ENCODE measurements at regions not wholly inside any gene's neighbourhood (a gene's known extent, or its start where the extent isn't known, plus 50 kb on each side); places are given as distances from the start of the nearest gene placed in this dataset.

DNA sequence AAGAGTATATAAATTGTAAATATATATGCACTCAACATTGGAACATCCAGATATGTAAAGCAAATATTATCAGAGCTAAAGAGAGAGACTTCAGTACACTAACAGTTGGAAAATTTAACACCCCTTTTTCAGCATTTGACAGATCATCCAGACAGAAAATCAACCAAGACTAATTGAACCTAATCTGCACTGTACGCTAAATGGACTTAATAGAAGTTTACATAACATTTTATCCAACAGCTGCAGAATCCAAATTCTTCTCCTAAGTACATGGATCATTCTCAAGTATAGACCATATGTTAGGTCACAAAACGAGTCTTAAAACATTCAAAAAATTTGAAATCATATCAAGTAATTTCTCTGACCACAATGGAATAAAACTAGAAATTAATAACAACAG lies 229.1 kb upstream of the CLEC14A start (continued):
- TF ChIP-seq, protein P1, sequence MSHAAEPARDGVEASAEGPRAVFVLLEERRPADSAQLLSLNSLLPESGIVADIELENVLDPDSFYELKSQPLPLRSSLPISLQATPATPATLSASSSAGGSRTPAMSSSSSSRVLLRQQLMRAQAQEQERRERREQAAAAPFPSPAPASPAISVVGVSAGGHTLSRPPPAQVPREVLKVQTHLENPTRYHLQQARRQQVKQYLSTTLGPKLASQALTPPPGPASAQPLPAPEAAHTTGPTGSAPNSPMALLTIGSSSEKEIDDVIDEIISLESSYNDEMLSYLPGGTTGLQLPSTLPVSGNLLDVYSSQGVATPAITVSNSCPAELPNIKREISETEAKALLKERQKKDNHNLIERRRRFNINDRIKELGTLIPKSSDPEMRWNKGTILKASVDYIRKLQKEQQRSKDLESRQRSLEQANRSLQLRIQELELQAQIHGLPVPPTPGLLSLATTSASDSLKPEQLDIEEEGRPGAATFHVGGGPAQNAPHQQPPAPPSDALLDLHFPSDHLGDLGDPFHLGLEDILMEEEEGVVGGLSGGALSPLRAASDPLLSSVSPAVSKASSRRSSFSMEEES (CRISPR knock-in tag; IDR thresholded peaks at IDR 0.05) = no peak
- TF ChIP-seq, protein P2, sequence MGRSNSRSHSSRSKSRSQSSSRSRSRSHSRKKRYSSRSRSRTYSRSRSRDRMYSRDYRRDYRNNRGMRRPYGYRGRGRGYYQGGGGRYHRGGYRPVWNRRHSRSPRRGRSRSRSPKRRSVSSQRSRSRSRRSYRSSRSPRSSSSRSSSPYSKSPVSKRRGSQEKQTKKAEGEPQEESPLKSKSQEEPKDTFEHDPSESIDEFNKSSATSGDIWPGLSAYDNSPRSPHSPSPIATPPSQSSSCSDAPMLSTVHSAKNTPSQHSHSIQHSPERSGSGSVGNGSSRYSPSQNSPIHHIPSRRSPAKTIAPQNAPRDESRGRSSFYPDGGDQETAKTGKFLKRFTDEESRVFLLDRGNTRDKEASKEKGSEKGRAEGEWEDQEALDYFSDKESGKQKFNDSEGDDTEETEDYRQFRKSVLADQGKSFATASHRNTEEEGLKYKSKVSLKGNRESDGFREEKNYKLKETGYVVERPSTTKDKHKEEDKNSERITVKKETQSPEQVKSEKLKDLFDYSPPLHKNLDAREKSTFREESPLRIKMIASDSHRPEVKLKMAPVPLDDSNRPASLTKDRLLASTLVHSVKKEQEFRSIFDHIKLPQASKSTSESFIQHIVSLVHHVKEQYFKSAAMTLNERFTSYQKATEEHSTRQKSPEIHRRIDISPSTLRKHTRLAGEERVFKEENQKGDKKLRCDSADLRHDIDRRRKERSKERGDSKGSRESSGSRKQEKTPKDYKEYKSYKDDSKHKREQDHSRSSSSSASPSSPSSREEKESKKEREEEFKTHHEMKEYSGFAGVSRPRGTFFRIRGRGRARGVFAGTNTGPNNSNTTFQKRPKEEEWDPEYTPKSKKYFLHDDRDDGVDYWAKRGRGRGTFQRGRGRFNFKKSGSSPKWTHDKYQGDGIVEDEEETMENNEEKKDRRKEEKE (IDR thresholded peaks at IDR 0.05) = no peak
- TF ChIP-seq GTF2F1 (IDR thresholded peaks at IDR 0.05; ENCODE audit: low read length) (no peak), ZNF747 (CRISPR knock-in tag; IDR thresholded peaks at IDR 0.05; ENCODE audit: borderline replicate concordance) (no peak), FOSL1 (CRISPR knock-in tag; IDR thresholded peaks at IDR 0.05; ENCODE audit: borderline replicate concordance) (no peak), BHLHE40 (IDR thresholded peaks at IDR 0.05; ENCODE audit: low read length) (no peak), RXRB (CRISPR knock-in tag; IDR thresholded peaks at IDR 0.05; ENCODE audit: borderline replicate concordance) (no peak), NCOR1 (IDR thresholded peaks at IDR 0.05; ENCODE audit: borderline replicate concordance, low read length) (no peak)
- TF ChIP-seq, protein P3, sequence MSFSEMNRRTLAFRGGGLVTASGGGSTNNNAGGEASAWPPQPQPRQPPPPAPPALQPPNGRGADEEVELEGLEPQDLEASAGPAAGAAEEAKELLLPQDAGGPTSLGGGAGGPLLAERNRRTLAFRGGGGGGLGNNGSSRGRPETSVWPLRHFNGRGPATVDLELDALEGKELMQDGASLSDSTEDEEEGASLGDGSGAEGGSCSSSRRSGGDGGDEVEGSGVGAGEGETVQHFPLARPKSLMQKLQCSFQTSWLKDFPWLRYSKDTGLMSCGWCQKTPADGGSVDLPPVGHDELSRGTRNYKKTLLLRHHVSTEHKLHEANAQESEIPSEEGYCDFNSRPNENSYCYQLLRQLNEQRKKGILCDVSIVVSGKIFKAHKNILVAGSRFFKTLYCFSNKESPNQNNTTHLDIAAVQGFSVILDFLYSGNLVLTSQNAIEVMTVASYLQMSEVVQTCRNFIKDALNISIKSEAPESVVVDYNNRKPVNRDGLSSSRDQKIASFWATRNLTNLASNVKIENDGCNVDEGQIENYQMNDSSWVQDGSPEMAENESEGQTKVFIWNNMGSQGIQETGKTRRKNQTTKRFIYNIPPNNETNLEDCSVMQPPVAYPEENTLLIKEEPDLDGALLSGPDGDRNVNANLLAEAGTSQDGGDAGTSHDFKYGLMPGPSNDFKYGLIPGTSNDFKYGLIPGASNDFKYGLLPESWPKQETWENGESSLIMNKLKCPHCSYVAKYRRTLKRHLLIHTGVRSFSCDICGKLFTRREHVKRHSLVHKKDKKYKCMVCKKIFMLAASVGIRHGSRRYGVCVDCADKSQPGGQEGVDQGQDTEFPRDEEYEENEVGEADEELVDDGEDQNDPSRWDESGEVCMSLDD (CRISPR knock-in tag; IDR thresholded peaks at IDR 0.05; ENCODE audit: borderline replicate concordance) = no peak

All from HepG2 (cell line).